Body of pancreas (tissue), 4 donors: ENCODE measurements at regions not wholly inside any gene's neighbourhood (a gene's known extent, or its start where the extent isn't known, plus 50 kb on each side); places are given as distances from the start of the nearest gene placed in this dataset.

Experiments
- CTCF ChIP-seq, 7 experiments: fragments of 450-650 bp in 4 of 7; fragments of 200-600 bp in 3 of 7; sonication (generic) in 3 of 7; IDR thresholded peaks; one replicate each; pipeline ENCODE4 v1.5.1; 2016 to 2019; ENCODE audit warnings: antibody characterized with exemption in 7 of 7
- POLR2A ChIP-seq, 3 donors: fragments of 450-650 bp; IDR thresholded peaks; one replicate each; pipeline ENCODE4 v1.6.1; 2016; ENCODE audit warnings: antibody characterized with exemption in 3 of 3, mild to moderate bottlenecking in 2 of 3

- TF ChIP-seq POLR2A (IDR thresholded peaks at IDR 0.05) (no peak), CTCF (IDR thresholded peaks at IDR 0.05) (no peak)
Measured at GRCh38 chr10:2005546-2005945, 268.2 kb upstream of the ADARB2 start.
